H1 (cell line): ENCODE measurements at regions not wholly inside any gene's neighbourhood (a gene's known extent, or its start where the extent isn't known, plus 50 kb on each side); places are given as distances from the start of the nearest gene placed in this dataset.

ENCODE experiments used
- CTCF ChIA-PET: fragments of 300-600 bp; sonication (Branson Sonifier 250); formaldehyde crosslinking; loops from one replicate; lab custom pipeline; 2021; ENCODE audit not compliant: partially characterized antibody; lab: Charles Lee
- POLR2A ChIA-PET: fragments of 300-600 bp; sonication (Branson Sonifier 250); formaldehyde crosslinking; loops from one replicate; lab custom pipeline; 2021; ENCODE audit warnings: inconsistent platforms; ENCODE audit not compliant: partially characterized antibody; lab: Charles Lee
- DNase-seq, 2 experiments: peaks; one replicate each; pipeline versions ENCODE4 v3.0.0 to v3.0.0-alpha.2; 2010 to 2022; ENCODE audit warnings: low spot score in 2 of 2, low read depth in 1 of 2, mixed read lengths in 1 of 2
- FAIRE-seq: peaks from 2 replicates; lab custom pipeline; 2011; peaks lifted over from hg19 to GRCh38; lab: Jason Lieb, UNC
- H2AFZ ChIP-seq: 2 replicates; pipeline ENCODE4 v1.8.1; 2012; ENCODE audit warnings: low read length, inconsistent platforms
- H2AK5ac ChIP-seq: 2 replicates; pipeline ENCODE4 v1.6.1; 2013; ENCODE audit warnings: low read depth, low read length
- H2BK120ac ChIP-seq: replicated peaks from 2 replicates; pipeline ENCODE3; 2013; ENCODE audit warnings: low read depth, low read length, inconsistent platforms
- H2BK12ac ChIP-seq: 2 replicates; pipeline ENCODE4 v1.6.1; 2013; ENCODE audit warnings: low read depth, low read length
- H2BK15ac ChIP-seq: 2 replicates; pipeline ENCODE4 v1.6.1; 2013; ENCODE audit warnings: low read length
- H2BK20ac ChIP-seq: 2 replicates; pipeline ENCODE4 v1.6.1; 2013; ENCODE audit warnings: low read length
- H2BK5ac ChIP-seq: 2 replicates; pipeline ENCODE4 v1.6.1; 2013; ENCODE audit warnings: low read depth, low read length
- H3K14ac ChIP-seq: 2 replicates; pipeline ENCODE4 v1.6.1; 2013; ENCODE audit warnings: inconsistent platforms; ENCODE audit not compliant: insufficient read length
- H3K18ac ChIP-seq: 2 replicates; pipeline ENCODE4 v1.6.1; 2013; ENCODE audit warnings: low read length; ENCODE audit errors: extremely low read depth
- H3K23ac ChIP-seq: 2 replicates; pipeline ENCODE4 v1.6.1; 2013; ENCODE audit warnings: inconsistent platforms; ENCODE audit not compliant: insufficient read length
- H3K23me2 ChIP-seq: 2 replicates; pipeline ENCODE4 v1.6.1; 2013; ENCODE audit warnings: low read depth, low read length
- H3K27ac ChIP-seq: 2 replicates; pipeline ENCODE4 v1.6.1; 2011; ENCODE audit warnings: low read depth, low read length, inconsistent platforms
- H3K27me3 ChIP-seq, 4 experiments: replicated peaks in 1 of 4; 1 replicate in 1 of 4; 2 replicates in 3 of 4; pipeline versions ENCODE4 v1.6.1 to v1.8.1; 2011 to 2013; ENCODE audit warnings: low read length in 3 of 4, mild to moderate bottlenecking in 3 of 4, inconsistent platforms in 2 of 4, mixed read lengths in 2 of 4, moderate library complexity in 1 of 4; ENCODE audit not compliant: control insufficient read depth in 3 of 4, insufficient read depth in 3 of 4; ENCODE audit errors: extremely low read depth in 1 of 4
- H3K36me3 ChIP-seq, 4 experiments: 2 replicates each; pipeline versions ENCODE4 v1.6.1 to v1.8.1; 2011 to 2013; ENCODE audit warnings: mild to moderate bottlenecking in 4 of 4, low read length in 3 of 4, moderate library complexity in 2 of 4, control low read depth in 1 of 4, inconsistent platforms in 1 of 4; ENCODE audit not compliant: insufficient read depth in 4 of 4, control insufficient read depth in 2 of 4
- H3K4ac ChIP-seq: replicated peaks from 2 replicates; pipeline ENCODE3; 2013; ENCODE audit warnings: low read length, low read depth, mixed read lengths, inconsistent platforms; ENCODE audit not compliant: insufficient read length
- H3K4me1 ChIP-seq, 4 experiments: replicated peaks in 1 of 4; 1 replicate in 1 of 4; 2 replicates in 3 of 4; pipeline versions ENCODE4 v1.6.1 to v1.8.1; 2011 to 2013; ENCODE audit warnings: low read length in 3 of 4, inconsistent platforms in 2 of 4, mixed read lengths in 1 of 4; ENCODE audit not compliant: insufficient read depth in 4 of 4, control insufficient read depth in 3 of 4
- H3K4me2 ChIP-seq, 2 experiments: 2 replicates each; pipeline versions ENCODE4 v1.6.1 to v1.8.1; 2011 to 2013; ENCODE audit warnings: low read depth in 2 of 2, low read length in 2 of 2, control low read depth in 1 of 2, inconsistent platforms in 1 of 2, mild to moderate bottlenecking in 1 of 2; ENCODE audit not compliant: insufficient read depth in 1 of 2
- H3K4me3 ChIP-seq, 4 experiments: fragments of 200-600, 300-600 bp in 1 of 4; sonication (generic), shearing (Covaris generic), sonication (Bioruptor Twin) in 1 of 4; 2 replicates each; pipeline versions ENCODE4 v1.5.1 to v1.8.1; 2011 to 2016; ENCODE audit warnings: low read length in 4 of 4, low read depth in 3 of 4, control low read depth in 2 of 4, inconsistent platforms in 2 of 4, mild to moderate bottlenecking in 2 of 4, mixed read lengths in 1 of 4, moderate library complexity in 1 of 4; ENCODE audit not compliant: insufficient read depth in 2 of 4; ENCODE audit errors: extremely low read depth in 1 of 4
- H3K56ac ChIP-seq: replicated peaks from 2 replicates; pipeline ENCODE3; 2013; ENCODE audit warnings: low read depth, mild to moderate bottlenecking, mixed read lengths, low read length, inconsistent platforms; ENCODE audit not compliant: insufficient read length
- H3K79me1 ChIP-seq: 2 replicates; pipeline ENCODE4 v1.6.1; 2013; ENCODE audit warnings: low read depth, low read length, control low read depth
- H3K79me2 ChIP-seq, 2 experiments: 2 replicates each; pipeline versions ENCODE4 v1.6.1 to v1.8.1; 2012 to 2013; ENCODE audit warnings: low read length in 2 of 2, mild to moderate bottlenecking in 2 of 2, inconsistent platforms in 1 of 2; ENCODE audit not compliant: insufficient read depth in 2 of 2, control insufficient read depth in 1 of 2
- H3K9ac ChIP-seq, 4 experiments: replicated peaks in 1 of 4; 1 replicate in 1 of 4; 2 replicates in 3 of 4; pipeline versions ENCODE4 v1.6.1 to v1.8.1; 2011 to 2013; ENCODE audit warnings: low read depth in 3 of 4, low read length in 3 of 4, control low read depth in 2 of 4, mild to moderate bottlenecking in 2 of 4, moderate library complexity in 2 of 4, inconsistent platforms in 1 of 4; ENCODE audit errors: extremely low read depth in 1 of 4
- H3K9me3 ChIP-seq, 2 experiments: 2 replicates each; pipeline versions ENCODE4 v1.6.1 to v1.8.1; 2012 to 2013; ENCODE audit warnings: mild to moderate bottlenecking in 2 of 2, moderate library complexity in 2 of 2, control low read depth in 1 of 2, inconsistent platforms in 1 of 2, low read depth in 1 of 2, low read length in 1 of 2, mixed read lengths in 1 of 2; ENCODE audit not compliant: insufficient read depth in 2 of 2
- H4K20me1 ChIP-seq, 2 experiments: replicated peaks in 1 of 2; 2 replicates each; pipeline versions ENCODE3 to v1.8.1; 2011 to 2013; ENCODE audit warnings: inconsistent platforms in 2 of 2, low read length in 2 of 2, mild to moderate bottlenecking in 1 of 2; ENCODE audit not compliant: insufficient read depth in 2 of 2, control insufficient read depth in 1 of 2
- H4K5ac ChIP-seq: 2 replicates; pipeline ENCODE4 v1.6.1; 2013; ENCODE audit warnings: low read length, low read depth, mixed read lengths, inconsistent platforms; ENCODE audit not compliant: insufficient read length
- H4K8ac ChIP-seq: 2 replicates; pipeline ENCODE4 v1.8.0; 2013; ENCODE audit warnings: mild to moderate bottlenecking, moderate library complexity, low read length, inconsistent platforms; ENCODE audit not compliant: insufficient read depth; ENCODE audit errors: extremely low read depth
- H4K91ac ChIP-seq: replicated peaks from 2 replicates; pipeline ENCODE3; 2013; ENCODE audit warnings: low read length, mixed read lengths, inconsistent platforms; ENCODE audit not compliant: insufficient read length
- FOSL1 ChIP-seq: IDR thresholded peaks from 2 replicates; pipeline ENCODE4 v1.6.1; 2011; ENCODE audit warnings: mild to moderate bottlenecking, low read depth, low read length, moderate library complexity; ENCODE audit not compliant: insufficient read depth
- GTF2F1 ChIP-seq: IDR thresholded peaks from 2 replicates; pipeline ENCODE4 v1.6.1; 2012; ENCODE audit warnings: low read depth, low read length, improper control_type of control experiment, borderline replicate concordance
- HDAC6 ChIP-seq: IDR thresholded peaks from one replicate; pipeline ENCODE4 v1.7.1; 2012; ENCODE audit warnings: low read depth, mild to moderate bottlenecking, inconsistent platforms, low read length, moderate library complexity
- KDM5A ChIP-seq: fragments of 200-600 bp; IDR thresholded peaks from 2 replicates; pipeline ENCODE4 v1.7.1; 2012; ENCODE audit warnings: mild to moderate bottlenecking, low read length, inconsistent platforms, mixed read lengths
- POLR2AphosphoS5 ChIP-seq: IDR thresholded peaks from 2 replicates; pipeline ENCODE4 v1.6.1; 2011; ENCODE audit warnings: low read depth, low read length
- SIRT6 ChIP-seq: IDR thresholded peaks from one replicate; pipeline ENCODE4 v1.7.1; 2012; ENCODE audit warnings: low read length, inconsistent platforms
- SP2 ChIP-seq: IDR thresholded peaks from 2 replicates; pipeline ENCODE4 v1.6.1; 2012; ENCODE audit warnings: mild to moderate bottlenecking, low read length, inconsistent platforms
- SUZ12 ChIP-seq: fragments of 200-600 bp; sonication (generic); IDR thresholded peaks from 2 replicates; pipeline ENCODE4 v1.6.1; 2012; ENCODE audit warnings: mild to moderate bottlenecking, inconsistent platforms, low read length, moderate library complexity, mixed read lengths
- USF2 ChIP-seq: IDR thresholded peaks from 2 replicates; pipeline ENCODE4 v1.6.1; 2011; ENCODE audit warnings: low read length, improper control_type of control experiment
- YY1 ChIP-seq: IDR thresholded peaks from 2 replicates; pipeline ENCODE4 v1.6.1; 2011; ENCODE audit warnings: low read depth, mild to moderate bottlenecking, low read length
- WGBS, 2 experiments: shearing (Covaris generic) in 1 of 2; methylation state at CpG; one replicate each; pipeline versions ENCODE4 v1.1.6 to v1.1.7; 2013 to 2015; ENCODE audit warnings: low lambda C conversion rate in 2 of 2, mixed read lengths in 2 of 2, inconsistent platforms in 1 of 2, low coverage in 1 of 2, missing lambda C conversion rate in 1 of 2; ENCODE audit not compliant: insufficient replicate concordance in 2 of 2, insufficient coverage in 1 of 2, insufficient read length in 1 of 2; ENCODE audit errors: extremely low coverage in 1 of 2, missing lambda C conversion rate in 1 of 2; 5-methylcytosine and 5-hydroxymethylcytosine counted together
- TF ChIP-seq, protein P1 (sequence below): IDR thresholded peaks from 2 replicates; pipeline ENCODE4 v1.6.1; 2012; ENCODE audit warnings: low read length, inconsistent platforms
- TF ChIP-seq, protein P2 (sequence below): IDR thresholded peaks from 2 replicates; pipeline ENCODE4 v1.6.1; 2012; ENCODE audit warnings: inconsistent platforms

- Histone ChIP-seq H2AK5ac (no peak overlapping the region), H3K79me2 (no peaks in the 10 kb centered on the region), H3K4me1 (peaks cover 1 to 8% (median 7%) of the 10 kb centered on the region in 4 experiments; a peak in 3 of 7 replicates), H3K23ac (no peak overlapping the region), H3K4me3 (no peak overlapping the region), H2BK12ac (no peak overlapping the region), H2BK120ac (no peak overlapping the region), H2AFZ (no peak overlapping the region), H4K91ac (no peak overlapping the region), H4K5ac (no peak overlapping the region), H2BK15ac (no peak overlapping the region), H4K8ac (no peak overlapping the region), H3K9ac (no peak overlapping the region), H3K18ac (no peak overlapping the region), H4K20me1 (no peaks in the 10 kb centered on the region), H3K27me3 (no peaks in the 10 kb centered on the region), H3K4ac (no peak overlapping the region), H3K14ac (no peak overlapping the region), H3K9me3 (no peaks in the 10 kb centered on the region), H3K79me1 (no peaks in the 10 kb centered on the region), H3K23me2 (no peaks in the 10 kb centered on the region), H3K27ac (no peak overlapping the region), H2BK5ac (no peak overlapping the region), H3K56ac (no peak overlapping the region), H2BK20ac (no peak overlapping the region), H3K4me2 (no peak overlapping the region), H3K36me3 (no peaks in the 10 kb centered on the region)
- ChIA-PET POLR2A (no interaction called here), CTCF (interaction anchor here (0.7 to 1.3 kb wide), 4 partner anchors 9 to 363 kb away, joined by 3 to 4 read pairs (median 3); no protein-coding TSS in a partner anchor)
- FAIRE-seq (no peak), DNase-seq (no peak)
- WGBS, 2 experiments, result 91% methylated on average over 2 of the region's 2 CpGs; no CpG with 5 or more reads in 1 of the 2 experiments
- TF ChIP-seq POLR2AphosphoS5 (no peak), SP2 (no peak), USF2 (no peak), YY1 (no peak), SIRT6 (no peak), GTF2F1 (no peak), SUZ12 (no peak), KDM5A (no peak), HDAC6 (no peak), FOSL1 (no peak)
- TF ChIP-seq, protein P1, sequence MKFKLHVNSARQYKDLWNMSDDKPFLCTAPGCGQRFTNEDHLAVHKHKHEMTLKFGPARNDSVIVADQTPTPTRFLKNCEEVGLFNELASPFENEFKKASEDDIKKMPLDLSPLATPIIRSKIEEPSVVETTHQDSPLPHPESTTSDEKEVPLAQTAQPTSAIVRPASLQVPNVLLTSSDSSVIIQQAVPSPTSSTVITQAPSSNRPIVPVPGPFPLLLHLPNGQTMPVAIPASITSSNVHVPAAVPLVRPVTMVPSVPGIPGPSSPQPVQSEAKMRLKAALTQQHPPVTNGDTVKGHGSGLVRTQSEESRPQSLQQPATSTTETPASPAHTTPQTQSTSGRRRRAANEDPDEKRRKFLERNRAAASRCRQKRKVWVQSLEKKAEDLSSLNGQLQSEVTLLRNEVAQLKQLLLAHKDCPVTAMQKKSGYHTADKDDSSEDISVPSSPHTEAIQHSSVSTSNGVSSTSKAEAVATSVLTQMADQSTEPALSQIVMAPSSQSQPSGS, result no peak
- TF ChIP-seq, protein P2, sequence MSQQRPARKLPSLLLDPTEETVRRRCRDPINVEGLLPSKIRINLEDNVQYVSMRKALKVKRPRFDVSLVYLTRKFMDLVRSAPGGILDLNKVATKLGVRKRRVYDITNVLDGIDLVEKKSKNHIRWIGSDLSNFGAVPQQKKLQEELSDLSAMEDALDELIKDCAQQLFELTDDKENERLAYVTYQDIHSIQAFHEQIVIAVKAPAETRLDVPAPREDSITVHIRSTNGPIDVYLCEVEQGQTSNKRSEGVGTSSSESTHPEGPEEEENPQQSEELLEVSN, result no peak
Observed at GRCh38 chr16:5789033-5789432, 691.4 kb upstream of the EEF2KMT start.
